Aorta (tissue), 5 donors: ENCODE measurements at regions not wholly inside any gene's neighbourhood (a gene's known extent, or its start where the extent isn't known, plus 50 kb on each side); places are given as distances from the start of the nearest gene placed in this dataset.

ENCODE experiments used
- ATAC-seq: fragments of 200-7000 bp; cut with Tn5 transposase; one replicate; pipeline ENCODE4 v1.9.1; 2022; ENCODE audit warnings: moderate library complexity; ENCODE audit not compliant: low FRiP score
- DNase-seq, 2 donors: peaks; one replicate each; pipeline ENCODE4 v3.0.0-alpha.2; 2020
- H3K27ac ChIP-seq, 2 donors: one replicate each; pipeline ENCODE4 v1.5.1; 2013; ENCODE audit warnings: low read length in 2 of 2, mild to moderate bottlenecking in 2 of 2, moderate library complexity in 2 of 2, control low read depth in 1 of 2, inconsistent platforms in 1 of 2, low read depth in 1 of 2
- H3K27me3 ChIP-seq, 2 donors: one replicate each; pipeline ENCODE4 v1.6.1; 2013; ENCODE audit warnings: control low read depth in 1 of 2, low read length in 1 of 2, mild to moderate bottlenecking in 1 of 2, moderate library complexity in 1 of 2; ENCODE audit not compliant: insufficient read depth in 2 of 2, control insufficient read depth in 1 of 2
- H3K36me3 ChIP-seq, 2 donors: one replicate each; pipeline ENCODE4 v1.6.1; 2013; ENCODE audit warnings: control low read depth in 1 of 2, low read length in 1 of 2, mild to moderate bottlenecking in 1 of 2; ENCODE audit not compliant: insufficient read depth in 2 of 2, control insufficient read depth in 1 of 2
- H3K4me1 ChIP-seq, 2 donors: one replicate each; pipeline ENCODE4 v1.6.1; 2013; ENCODE audit warnings: low read length in 2 of 2, control low read depth in 1 of 2, mild to moderate bottlenecking in 1 of 2, moderate library complexity in 1 of 2; ENCODE audit not compliant: insufficient read depth in 2 of 2, control insufficient read depth in 1 of 2
- H3K4me3 ChIP-seq, 2 donors: one replicate each; pipeline ENCODE4 v1.5.1; 2013; ENCODE audit warnings: low read length in 2 of 2, control low read depth in 1 of 2, mild to moderate bottlenecking in 1 of 2
- H3K9me3 ChIP-seq: one replicate; pipeline ENCODE4 v1.6.1; 2013; ENCODE audit warnings: mild to moderate bottlenecking, low read length; ENCODE audit not compliant: control insufficient read depth
- WGBS, 2 donors: extraction: QIAGEN DNeasy Blood & Tissue Kit; methylation state at CpG; one replicate each; pipeline ENCODE4 v1.1.7; 2013; 5-methylcytosine and 5-hydroxymethylcytosine counted together
- intact Hi-C, 2 donors: fragments of 100-400 bp; cut with DNase I; formaldehyde crosslinking; loops; one replicate each; pipeline versions ENCODE4 v1.14.2 to v1.15.0; 2022
- donor health status: healthy with polysubstance abuse.
- donor health status: Bipolar disorder and iron deficiency.
- donor health status: DM: no; HTN: no; CAD: no.
- donor health status: DM: no; HTN: no; CAD: no.
- donor health status: DM: yes; HTN: yes; CAD: no.

GRCh38 chr12:98185606-98186005 lies 329.8 kb upstream of the TMPO start:
- WGBS, 2 donors, result 34 to 50% methylated on average over 3 of the region's 3 CpGs
- H3K4me1 ChIP-seq, result no peaks in the 10 kb centered on the region
- ATAC-seq (no peak), DNase-seq (no peak)
- intact Hi-C loops, result no loop called here
- peaks cover 2% of the 10 kb centered on the region for H3K9me3 ChIP-seq
- H3K27ac ChIP-seq, result no peak overlapping the region
- H3K4me3 ChIP-seq, result no peak overlapping the region
- H3K27me3 ChIP-seq, result no peaks in the 10 kb centered on the region
- no peaks in the 10 kb centered on the region for H3K36me3 ChIP-seq

GRCh38 chr12:98188650-98189077 lies 326.7 kb upstream of the TMPO start:
- H3K9me3 ChIP-seq, result peaks cover 2% of the 10 kb centered on the region
- no peaks in the 10 kb centered on the region for H3K27me3 ChIP-seq
- ATAC-seq, result no peak
- WGBS, 2 donors, result 13 to 20% methylated on average over 5 of the region's 5 CpGs
- no peak for DNase-seq
- no peak overlapping the region for H3K4me3 ChIP-seq
- H3K4me1 ChIP-seq, result no peaks in the 10 kb centered on the region
- H3K27ac ChIP-seq, result no peak overlapping the region
- H3K36me3 ChIP-seq, result no peaks in the 10 kb centered on the region
- intact Hi-C loops, result no loop called here

- WGBS, 2 donors, result 87 to 91% methylated on average over 3 of the region's 3 CpGs
- Histone ChIP-seq H3K9me3 (peaks cover 2% of the 10 kb centered on the region), H3K27ac (no peak overlapping the region), H3K27me3 (no peaks in the 10 kb centered on the region), H3K36me3 (no peaks in the 10 kb centered on the region), H3K4me1 (no peaks in the 10 kb centered on the region), H3K4me3 (no peak overlapping the region)
- intact Hi-C loops, result no loop called here
- ATAC-seq, result no peak
- DNase-seq, result no peak
Measured at GRCh38 chr12:98194591-98194990, 320.8 kb upstream of the TMPO start.

- Histone ChIP-seq H3K4me1 (no peaks in the 10 kb centered on the region), H3K27me3 (no peaks in the 10 kb centered on the region), H3K4me3 (no peak overlapping the region), H3K27ac (no peak overlapping the region), H3K36me3 (no peaks in the 10 kb centered on the region), H3K9me3 (peaks cover 6% of the 10 kb centered on the region)
- intact Hi-C loops, result no loop called here
- ATAC-seq, result no peak
- no peak for DNase-seq
- WGBS, 2 donors, result 40 to 50% methylated on average over 4 of the region's 4 CpGs
Measured at GRCh38 chr12:98198261-98198982, 317.0 kb upstream of the TMPO start.

DNA sequence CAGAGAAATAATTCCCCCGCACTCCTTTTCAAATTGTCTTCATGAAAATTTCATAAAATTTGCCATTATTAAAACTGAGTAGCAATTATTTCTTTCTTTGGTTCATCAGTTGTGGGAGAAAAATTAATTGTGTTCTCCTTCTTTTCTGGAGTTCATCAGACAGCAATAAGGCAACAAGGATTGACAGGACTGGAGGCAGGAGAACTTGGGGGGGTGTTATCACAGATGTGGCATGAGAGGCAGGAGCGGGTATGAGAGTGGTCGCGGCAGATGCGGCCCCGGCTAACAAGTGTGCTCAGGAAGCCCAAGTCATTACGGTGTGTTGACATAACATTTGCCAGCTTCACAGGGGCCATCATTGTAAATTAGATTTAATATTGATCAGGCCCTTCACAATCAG lies 306.6 kb upstream of the TMPO start:
- Histone ChIP-seq H3K27me3 (no peaks in the 10 kb centered on the region), H3K27ac (no peak overlapping the region), H3K4me1 (no peaks in the 10 kb centered on the region), H3K4me3 (no peak overlapping the region), H3K36me3 (no peaks in the 10 kb centered on the region), H3K9me3 (no peaks in the 10 kb centered on the region)
- WGBS, 2 donors, result 67 to 69% methylated on average over 7 of the region's 7 CpGs
- ATAC-seq, result no peak
- no peak for DNase-seq
- intact Hi-C loops, result no loop called here

GRCh38 chr12:98211909-98212695 lies 303.3 kb upstream of the TMPO start:
- Histone ChIP-seq H3K4me1 (no peaks in the 10 kb centered on the region), H3K9me3 (no peaks in the 10 kb centered on the region), H3K36me3 (no peaks in the 10 kb centered on the region), H3K4me3 (no peak overlapping the region), H3K27me3 (no peaks in the 10 kb centered on the region), H3K27ac (no peak overlapping the region)
- peak; percentile 26 for ATAC-seq
- intact Hi-C loops, result no loop called here
- 48 to 54% methylated on average over 8 of the region's 8 CpGs for WGBS, 2 donors
- DNase-seq, result no peak

- intact Hi-C loops, result no loop called here
- ATAC-seq (no peak), DNase-seq (no peak)
- H3K4me1 ChIP-seq, result no peaks in the 10 kb centered on the region
- 58 to 59% methylated on average over 6 of the region's 6 CpGs for WGBS, 2 donors
- H3K36me3 ChIP-seq, result no peaks in the 10 kb centered on the region
- H3K4me3 ChIP-seq, result no peak overlapping the region
- H3K27ac ChIP-seq, result no peak overlapping the region
- H3K27me3 ChIP-seq, result no peaks in the 10 kb centered on the region
- no peaks in the 10 kb centered on the region for H3K9me3 ChIP-seq
Measured at GRCh38 chr12:98213556-98213955, 301.8 kb upstream of the TMPO start.

DNA sequence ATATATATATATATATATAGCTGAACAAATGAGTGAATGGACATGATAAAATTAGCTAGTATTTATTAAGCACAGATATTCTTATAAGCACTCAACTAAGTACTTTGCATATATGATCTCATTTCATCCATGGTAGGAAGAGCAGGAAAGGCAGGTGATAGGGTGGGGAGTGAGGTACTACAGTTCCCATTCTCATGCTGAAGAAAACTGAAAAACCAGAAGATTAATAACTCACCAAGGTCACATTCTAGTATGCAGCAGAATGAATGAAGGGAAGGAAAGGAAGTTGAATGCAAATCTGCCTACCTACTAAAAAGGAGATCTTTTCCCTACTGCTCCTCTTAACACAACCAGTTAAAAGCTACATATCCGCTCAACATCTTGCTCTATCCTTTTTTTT lies 298.1 kb upstream of the TMPO start:
- 88 to 100% methylated on average over 1 of the region's 1 CpG for whole genome bisulfite sequencing, 2 donors
- no peak for ATAC-seq

DNA sequence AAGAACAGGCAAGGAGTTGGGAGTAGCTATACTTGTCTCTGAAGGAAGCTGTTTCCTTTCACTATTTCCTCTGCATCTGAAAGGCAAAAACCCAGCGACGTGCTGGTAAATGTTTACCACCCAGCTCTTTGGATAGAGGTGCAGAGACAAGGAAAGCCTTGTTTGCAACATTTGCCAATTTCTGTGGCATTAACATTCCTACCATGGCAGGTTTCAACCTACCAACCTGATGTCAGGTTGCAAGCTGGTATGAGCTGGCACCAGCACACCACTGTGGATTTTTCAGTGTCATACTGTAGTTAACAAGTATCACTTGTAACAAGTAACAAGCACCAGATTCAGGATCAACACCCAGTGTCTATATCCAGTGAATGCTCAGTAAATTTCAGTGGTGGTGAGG lies 294.8 kb upstream of the TMPO start:
- H3K9me3 ChIP-seq, result peaks cover 2% of the 10 kb centered on the region
- H3K27ac ChIP-seq, result no peak overlapping the region
- H3K27me3 ChIP-seq, result peaks cover 0 to 2% of the 10 kb centered on the region in 2 donors
- ATAC-seq (no peak), DNase-seq (no peak)
- no peak overlapping the region for H3K4me3 ChIP-seq
- intact Hi-C loops, result no loop called here
- WGBS, 2 donors, result 42 to 48% methylated on average over 2 of the region's 2 CpGs
- H3K4me1 ChIP-seq, result no peaks in the 10 kb centered on the region
- no peaks in the 10 kb centered on the region for H3K36me3 ChIP-seq

More for the DNA sequence above, 298.1 kb upstream of the TMPO start:
- no peak for DNase-seq
- no peaks in the 10 kb centered on the region for H3K27me3 ChIP-seq
- no peaks in the 10 kb centered on the region for H3K4me1 ChIP-seq
- peaks cover 2% of the 10 kb centered on the region for H3K9me3 ChIP-seq
- H3K4me3 ChIP-seq, result no peak overlapping the region
- no peaks in the 10 kb centered on the region for H3K36me3 ChIP-seq
- intact Hi-C loops, result no loop called here
- H3K27ac ChIP-seq, result no peak overlapping the region
